HAP-1 (cell line): ENCODE measurements at regions not wholly inside any gene's neighbourhood (a gene's known extent, or its start where the extent isn't known, plus 50 kb on each side); places are given as distances from the start of the nearest gene placed in this dataset.

Experiments
- DNase-seq, 2 experiments: peaks; one replicate each; pipeline ENCODE4 v3.0.0-alpha.2; 2016 to 2020; ENCODE audit warnings: low spot score in 2 of 2
- H3K27me3 ChIP-seq: fragments of 250-450 bp; sonication (Bioruptor Pico); 2 replicates; pipeline ENCODE4 v1.5.1; 2020; ENCODE audit warnings: low read depth, mild to moderate bottlenecking, moderate library complexity
- H3K36me3 ChIP-seq: fragments of 250-450 bp; sonication (Bioruptor Pico); replicated peaks from 2 replicates; pipeline ENCODE4 v1.5.1; 2020; ENCODE audit warnings: mild to moderate bottlenecking
- H3K4me1 ChIP-seq: fragments of 250-450 bp; sonication (Bioruptor Pico); 2 replicates; pipeline ENCODE4 v1.5.1; 2020; ENCODE audit warnings: mild to moderate bottlenecking
- H3K4me3 ChIP-seq: fragments of 250-450 bp; sonication (Bioruptor Pico); 2 replicates; pipeline ENCODE4 v1.5.1; 2020; ENCODE audit warnings: mild to moderate bottlenecking, moderate library complexity
- H3K9me3 ChIP-seq: fragments of 250-450 bp; sonication (Bioruptor Pico); 2 replicates; pipeline ENCODE4 v1.5.1; 2020; ENCODE audit warnings: mild to moderate bottlenecking, moderate library complexity
- in situ Hi-C: fragments of 300-500 bp; cut with MboI; formaldehyde crosslinking; loops from 3 replicates; pipeline ENCODE4 v1.14.3; 2020; ENCODE audit warnings: low sequenced_read_pairs, inconsistent platforms, mixed read lengths

- Histone ChIP-seq H3K27me3 (no peaks in the 10 kb centered on the region), H3K4me3 (no peak overlapping the region), H3K4me1 (peaks cover 32% of the 10 kb centered on the region), H3K9me3 (no peaks in the 10 kb centered on the region), H3K36me3 (no peaks in the 10 kb centered on the region)
- DNase-seq = no peak
- in situ Hi-C loops = no loop called here
Measured at GRCh38 chr15:62476163-62476562, 311.1 kb upstream of the C2CD4B start.

GRCh38 chr15:62477929-62478328 lies 312.8 kb upstream of the C2CD4B start:
- in situ Hi-C loops = no loop called here
- Histone ChIP-seq H3K36me3 (no peaks in the 10 kb centered on the region), H3K27me3 (no peaks in the 10 kb centered on the region), H3K4me1 (peaks cover 31% of the 10 kb centered on the region), H3K9me3 (no peaks in the 10 kb centered on the region), H3K4me3 (no peak overlapping the region)
- DNase-seq = no peak

- DNase-seq = peak; percentile 80 to 88
Measured at GRCh38 chr15:62482785-62483429, 317.8 kb upstream of the C2CD4B start.

GRCh38 chr15:62483814-62484213 lies 318.7 kb upstream of the C2CD4B start:
- Histone ChIP-seq H3K27me3 (no peaks in the 10 kb centered on the region), H3K9me3 (no peaks in the 10 kb centered on the region), H3K4me3 (no peak overlapping the region), H3K4me1 (peaks cover 49% of the 10 kb centered on the region), H3K36me3 (no peaks in the 10 kb centered on the region)
- in situ Hi-C loops = no loop called here
- peak in 1 of 2 experiments; percentile 46 for DNase-seq

More at GRCh38 chr15:62482785-62483429, 317.8 kb upstream of the C2CD4B start:
- H3K4me3 ChIP-seq = no peak overlapping the region
- no peaks in the 10 kb centered on the region for H3K27me3 ChIP-seq
- H3K9me3 ChIP-seq = no peaks in the 10 kb centered on the region
- H3K4me1 ChIP-seq = peaks cover 49% of the 10 kb centered on the region
- in situ Hi-C loops = no loop called here
- no peaks in the 10 kb centered on the region for H3K36me3 ChIP-seq

GRCh38 chr15:62485170-62485720 lies 320.2 kb upstream of the C2CD4B start:
- Histone ChIP-seq H3K9me3 (no peaks in the 10 kb centered on the region), H3K36me3 (no peaks in the 10 kb centered on the region), H3K27me3 (no peaks in the 10 kb centered on the region), H3K4me1 (peaks cover 49% of the 10 kb centered on the region), H3K4me3 (no peak overlapping the region)
- no peak for DNase-seq
- in situ Hi-C loops = no loop called here

DNA sequence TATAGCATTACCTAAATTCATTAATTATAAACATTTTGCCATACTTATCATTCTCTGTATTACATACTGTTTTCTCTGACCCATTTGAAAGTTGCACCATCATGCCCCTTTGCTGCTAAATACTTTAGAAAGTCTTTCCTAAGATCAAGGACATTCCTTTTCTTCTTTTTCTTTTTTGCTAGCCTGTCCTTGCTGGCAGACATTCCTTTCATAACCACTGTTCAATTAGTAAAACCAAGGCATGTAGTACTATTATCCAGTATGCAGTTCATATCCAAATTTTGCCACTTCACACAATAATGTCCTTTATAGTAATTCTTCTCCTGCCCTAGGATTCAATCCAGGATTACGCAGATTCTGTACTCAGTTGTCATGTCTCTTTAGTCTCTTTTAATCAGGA lies 321.0 kb upstream of the C2CD4B start:
- in situ Hi-C loops = no loop called here
- Histone ChIP-seq H3K4me1 (peaks cover 49% of the 10 kb centered on the region), H3K9me3 (no peaks in the 10 kb centered on the region)

DNA sequence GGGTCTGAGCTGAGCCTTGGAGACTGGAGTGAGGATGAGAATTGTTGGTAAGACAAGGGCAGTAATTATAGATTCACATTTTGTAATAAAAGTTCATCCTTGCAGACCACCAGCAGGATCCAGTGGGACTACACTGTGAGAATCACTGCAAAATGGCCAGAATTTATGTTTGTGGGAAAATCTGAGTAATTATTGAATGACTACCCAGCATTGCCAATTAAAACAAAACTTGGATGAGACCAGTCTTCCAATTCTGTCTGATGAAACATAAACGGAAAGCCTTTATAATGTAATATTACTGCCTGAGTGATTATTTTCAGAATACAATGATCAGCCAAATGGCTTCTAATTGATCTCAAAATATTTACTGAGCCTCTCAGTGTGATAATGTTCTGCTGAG lies 323.3 kb upstream of the C2CD4B start:
- peaks cover 40% of the 10 kb centered on the region for H3K4me1 ChIP-seq
- no peaks in the 10 kb centered on the region for H3K36me3 ChIP-seq
- no peaks in the 10 kb centered on the region for H3K27me3 ChIP-seq
- DNase-seq = no peak
- H3K9me3 ChIP-seq = no peaks in the 10 kb centered on the region
- in situ Hi-C loops = no loop called here
- no peak overlapping the region for H3K4me3 ChIP-seq

More for the DNA sequence above, 321.0 kb upstream of the C2CD4B start:
- H3K4me3 ChIP-seq = no peak overlapping the region
- no peaks in the 10 kb centered on the region for H3K27me3 ChIP-seq
- H3K36me3 ChIP-seq = no peaks in the 10 kb centered on the region
- peak in 1 of 2 experiments; percentile 95 for DNase-seq

GRCh38 chr15:62491642-62492041 lies 326.6 kb upstream of the C2CD4B start:
- no peak overlapping the region for H3K4me3 ChIP-seq
- no peaks in the 10 kb centered on the region for H3K9me3 ChIP-seq
- H3K27me3 ChIP-seq = no peaks in the 10 kb centered on the region
- no peak for DNase-seq
- peaks cover 31% of the 10 kb centered on the region for H3K4me1 ChIP-seq
- in situ Hi-C loops = no loop called here
- no peaks in the 10 kb centered on the region for H3K36me3 ChIP-seq

DNA sequence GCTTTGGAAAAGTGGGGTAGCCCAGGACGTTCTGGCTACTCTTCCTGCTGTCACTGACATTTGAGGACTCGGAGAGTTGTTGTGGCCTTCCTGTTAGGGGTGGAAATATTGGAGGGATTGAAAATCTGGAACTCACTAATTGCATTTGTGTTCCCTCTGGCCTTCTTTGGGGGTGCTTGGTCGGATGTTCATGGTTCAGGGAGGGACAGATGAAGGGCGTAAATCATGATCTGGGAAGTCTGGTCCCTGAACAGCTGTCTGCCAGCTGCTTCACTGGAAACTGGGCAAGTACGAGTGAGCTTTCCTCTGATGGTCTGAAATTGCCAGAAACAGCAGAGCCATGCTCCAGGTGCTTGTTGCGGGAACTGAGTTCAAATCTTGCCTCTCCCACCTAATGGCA lies 327.8 kb upstream of the C2CD4B start:
- no peaks in the 10 kb centered on the region for H3K27me3 ChIP-seq
- no peak overlapping the region for H3K4me3 ChIP-seq
- in situ Hi-C loops = no loop called here
- H3K36me3 ChIP-seq = no peaks in the 10 kb centered on the region
- H3K4me1 ChIP-seq = peaks cover 21% of the 10 kb centered on the region
- no peaks in the 10 kb centered on the region for H3K9me3 ChIP-seq
- DNase-seq = no peak

- DNase-seq = peak; percentile 54 to 80
- no peaks in the 10 kb centered on the region for H3K36me3 ChIP-seq
- H3K4me1 ChIP-seq = peaks cover 25% of the 10 kb centered on the region
- H3K27me3 ChIP-seq = no peaks in the 10 kb centered on the region
- in situ Hi-C loops = no loop called here
- no peaks in the 10 kb centered on the region for H3K9me3 ChIP-seq
- no peak overlapping the region for H3K4me3 ChIP-seq
Measured at GRCh38 chr15:62494197-62494596, 329.1 kb upstream of the C2CD4B start.

- DNase-seq = no peak
- H3K36me3 ChIP-seq = no peaks in the 10 kb centered on the region
- peaks cover 25% of the 10 kb centered on the region for H3K4me1 ChIP-seq
- no peak overlapping the region for H3K4me3 ChIP-seq
- no peaks in the 10 kb centered on the region for H3K9me3 ChIP-seq
- in situ Hi-C loops = no loop called here
- no peaks in the 10 kb centered on the region for H3K27me3 ChIP-seq
Measured at GRCh38 chr15:62495670-62496614, 330.9 kb upstream of the C2CD4B start.

DNA sequence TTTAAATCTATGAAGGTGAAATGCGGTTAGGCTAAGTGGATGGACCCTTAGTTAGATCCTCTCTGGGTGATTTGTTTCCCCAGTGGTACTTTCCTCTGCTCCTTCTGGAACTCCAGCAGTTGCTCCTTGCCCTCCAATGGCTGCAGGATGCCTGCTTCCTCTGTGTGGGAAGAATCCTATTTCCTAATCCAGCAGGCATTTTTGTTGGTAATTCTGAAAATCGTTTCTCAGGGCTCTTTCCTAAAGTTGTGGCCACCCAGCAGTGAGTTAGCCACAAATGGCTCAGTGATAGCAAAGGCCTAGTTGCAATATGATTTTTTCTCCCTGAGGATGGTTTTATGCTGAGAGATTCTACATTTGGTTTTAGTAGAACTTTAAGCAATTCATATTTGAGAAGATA lies 332.3 kb upstream of the C2CD4B start:
- Histone ChIP-seq H3K36me3 (no peaks in the 10 kb centered on the region), H3K9me3 (no peaks in the 10 kb centered on the region), H3K27me3 (no peaks in the 10 kb centered on the region), H3K4me1 (peaks cover 25% of the 10 kb centered on the region), H3K4me3 (no peak overlapping the region)
- in situ Hi-C loops = no loop called here
- no peak for DNase-seq

GRCh38 chr15:62498278-62498677 lies 333.2 kb upstream of the C2CD4B start:
- in situ Hi-C loops = no loop called here
- H3K36me3 ChIP-seq = no peaks in the 10 kb centered on the region
- H3K4me1 ChIP-seq = peaks cover 25% of the 10 kb centered on the region
- H3K27me3 ChIP-seq = no peaks in the 10 kb centered on the region
- H3K4me3 ChIP-seq = no peak overlapping the region
- no peak for DNase-seq
- H3K9me3 ChIP-seq = no peaks in the 10 kb centered on the region

GRCh38 chr15:62498712-62499111 lies 333.6 kb upstream of the C2CD4B start:
- peaks cover 23% of the 10 kb centered on the region for H3K4me1 ChIP-seq
- no peaks in the 10 kb centered on the region for H3K27me3 ChIP-seq
- no peak overlapping the region for H3K4me3 ChIP-seq
- DNase-seq = peak in 1 of 2 experiments; percentile 46
- H3K36me3 ChIP-seq = no peaks in the 10 kb centered on the region
- in situ Hi-C loops = no loop called here
- no peaks in the 10 kb centered on the region for H3K9me3 ChIP-seq
